Osteocyte (in vitro differentiated cells): ENCODE measurements at regions not wholly inside any gene's neighbourhood (a gene's known extent, or its start where the extent isn't known, plus 50 kb on each side); places are given as distances from the start of the nearest gene placed in this dataset.

ENCODE experiments used
- DNase-seq: peaks from one replicate; pipeline ENCODE4 v3.0.0; 2021; ENCODE audit warnings: mixed read lengths; ENCODE audit not compliant: unreplicated experiment; ENCODE audit errors: extremely low spot score
- H3K27ac Mint-ChIP-seq: one replicate; pipeline ENCODE4 v1.8.0; 2021; ENCODE audit warnings: mild to moderate bottlenecking, mixed read lengths; ENCODE audit not compliant: unreplicated experiment
- H3K27me3 Mint-ChIP-seq: one replicate; pipeline ENCODE4 v1.8.0; 2021; ENCODE audit warnings: mixed read lengths; ENCODE audit not compliant: unreplicated experiment
- H3K36me3 Mint-ChIP-seq: one replicate; pipeline ENCODE4 v1.8.0; 2021; ENCODE audit warnings: mixed read lengths; ENCODE audit not compliant: unreplicated experiment
- H3K4me1 Mint-ChIP-seq: one replicate; pipeline ENCODE4 v1.8.0; 2021; ENCODE audit warnings: mixed read lengths; ENCODE audit not compliant: unreplicated experiment
- H3K4me3 Mint-ChIP-seq: one replicate; pipeline ENCODE4 v1.8.0; 2021; ENCODE audit warnings: mild to moderate bottlenecking, moderate library complexity, mixed read lengths; ENCODE audit not compliant: unreplicated experiment
- H3K9me3 Mint-ChIP-seq: one replicate; pipeline ENCODE4 v1.8.0; 2021; ENCODE audit warnings: mixed read lengths; ENCODE audit not compliant: unreplicated experiment
- CTCF ChIP-seq: fragments of 200-600 bp; sonication (generic); IDR thresholded peaks from 2 replicates; pipeline ENCODE4 v1.5.0; 2021; ENCODE audit warnings: antibody characterized with exemption, mild to moderate bottlenecking, moderate library complexity

DNA sequence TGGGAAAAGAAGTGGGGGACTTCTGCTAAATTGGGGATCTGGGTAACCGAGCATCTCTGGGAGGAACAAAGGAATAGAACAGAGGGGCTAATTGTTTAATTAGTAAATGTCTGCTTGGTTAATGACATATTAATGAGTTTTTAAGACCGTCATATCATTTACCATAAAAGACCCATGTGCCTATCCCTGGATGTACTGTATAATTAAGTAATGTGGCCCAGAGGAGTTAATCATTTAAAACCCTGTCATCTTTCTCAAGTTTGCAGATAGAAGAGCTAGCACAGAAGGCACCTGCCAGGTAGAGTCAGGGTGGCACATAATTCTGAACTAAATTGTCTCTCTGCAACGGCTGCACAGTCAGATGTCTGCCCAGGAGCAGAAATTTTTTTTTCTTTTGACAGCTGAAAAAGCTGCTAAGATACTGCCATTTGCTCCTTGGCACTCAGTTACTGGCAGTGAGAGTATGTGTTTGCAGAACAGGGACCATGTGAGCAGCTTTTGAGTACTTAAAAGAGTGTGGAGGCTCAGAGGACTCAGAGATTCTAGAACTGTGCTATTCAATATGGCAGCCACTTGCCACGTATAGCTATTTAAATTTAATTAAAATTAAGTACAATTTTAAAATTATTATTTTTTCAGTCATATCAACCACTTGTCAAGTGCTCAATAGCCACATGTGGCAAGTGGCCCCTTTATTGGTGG is 202.7 kb upstream of the SLC35B3 start:
- TF ChIP-seq CTCF = no peak
- Mint-ChIP-seq H3K27me3 (no peaks in the 10 kb centered on the region), H3K4me3 (no peak overlapping the region), H3K36me3 (no peaks in the 10 kb centered on the region), H3K27ac (no peak overlapping the region), H3K9me3 (peaks cover 9% of the 10 kb centered on the region), H3K4me1 (no peaks in the 10 kb centered on the region)
- DNase-seq = no peak

DNA sequence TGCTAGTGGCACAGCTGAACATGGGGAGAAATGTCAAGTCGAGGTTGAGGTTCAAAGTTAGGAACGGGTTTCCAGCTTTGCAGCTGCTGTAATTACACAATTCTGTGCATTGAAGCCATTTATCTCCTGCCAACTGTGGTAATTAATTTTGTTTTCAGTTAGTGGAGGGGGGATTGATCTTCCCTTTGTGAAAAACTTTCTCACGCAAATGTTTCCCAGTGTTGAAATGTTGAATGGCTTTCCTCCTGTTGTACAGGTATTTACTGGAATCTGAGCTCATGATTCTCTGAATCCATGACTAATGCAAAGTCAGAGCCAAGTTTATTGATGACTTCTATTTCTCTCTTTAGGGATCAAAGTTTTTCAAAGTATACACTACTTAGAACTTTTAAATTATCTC is 198.4 kb upstream of the SLC35B3 start:
- no peak overlapping the region for H3K27ac Mint-ChIP-seq
- no peak for DNase-seq
- no peak overlapping the region for H3K4me3 Mint-ChIP-seq
- no peaks in the 10 kb centered on the region for H3K4me1 Mint-ChIP-seq
- peaks cover 8% of the 10 kb centered on the region for H3K9me3 Mint-ChIP-seq
- TF ChIP-seq CTCF = no peak
- H3K27me3 Mint-ChIP-seq = no peaks in the 10 kb centered on the region
- no peaks in the 10 kb centered on the region for H3K36me3 Mint-ChIP-seq

DNA sequence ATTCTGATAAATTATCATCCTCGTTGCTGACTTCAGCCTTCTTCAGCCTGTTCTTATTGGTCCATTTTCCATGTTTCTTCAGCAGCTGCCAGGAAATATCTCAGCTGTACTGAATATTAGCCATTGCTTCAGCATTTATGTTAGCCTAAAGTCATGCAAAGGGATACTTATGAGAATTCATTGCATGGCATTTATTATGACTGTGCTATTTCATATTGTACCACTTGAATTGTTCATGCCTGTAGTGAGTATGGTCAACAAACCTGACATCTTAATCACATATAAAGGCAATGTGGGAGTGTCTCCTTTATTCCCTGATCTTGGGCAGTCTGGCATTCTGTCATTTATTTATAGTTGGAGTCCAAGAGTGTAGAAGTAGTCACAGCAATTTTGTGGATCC is 193.4 kb upstream of the SLC35B3 start:
- TF ChIP-seq CTCF = no peak
- Mint-ChIP-seq H3K36me3 (no peaks in the 10 kb centered on the region), H3K9me3 (peaks cover 5% of the 10 kb centered on the region), H3K4me1 (no peaks in the 10 kb centered on the region), H3K4me3 (no peak overlapping the region), H3K27ac (no peak overlapping the region), H3K27me3 (no peaks in the 10 kb centered on the region)
- DNase-seq = no peak

- H3K4me1 Mint-ChIP-seq = no peaks in the 10 kb centered on the region
- no peak for TF ChIP-seq CTCF
- no peaks in the 10 kb centered on the region for H3K27me3 Mint-ChIP-seq
Observed at GRCh38 chr6:8628063-8628462, 192.7 kb upstream of the SLC35B3 start.

DNA sequence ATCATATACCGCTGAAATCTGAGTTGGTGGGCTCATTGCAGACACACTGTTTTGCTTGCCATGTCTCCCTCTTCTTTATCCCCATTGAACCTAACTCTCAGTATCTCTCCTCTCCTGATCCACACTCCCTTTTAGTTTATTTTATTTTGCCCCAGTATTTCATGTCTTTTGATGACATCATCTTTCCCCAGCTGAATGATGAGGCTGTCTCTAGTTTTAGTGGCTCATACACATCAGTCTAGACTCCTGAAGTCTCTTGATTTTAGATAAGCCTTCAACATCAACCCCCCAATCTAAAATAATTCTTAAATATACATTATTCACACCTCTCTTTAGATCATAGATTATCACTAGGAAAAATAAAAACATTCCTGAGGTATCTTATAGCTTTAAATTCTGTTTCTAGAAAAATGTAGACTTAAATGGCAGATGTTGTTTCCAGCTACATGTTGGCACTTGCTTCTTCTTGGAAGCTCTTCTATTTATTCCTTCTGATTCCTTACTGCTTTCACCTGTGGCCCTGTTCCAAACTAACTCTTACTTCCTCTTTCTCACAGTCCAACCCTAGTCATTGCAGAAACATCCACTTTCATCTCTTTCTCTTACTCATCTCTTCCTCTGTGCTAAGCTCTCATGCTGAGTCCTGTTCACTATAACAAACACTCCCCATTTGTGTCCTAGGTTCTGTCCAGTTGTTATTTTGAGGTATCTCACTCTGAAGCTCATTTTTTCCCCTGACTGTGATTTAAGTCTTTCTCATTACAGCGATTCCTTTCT is 191.9 kb upstream of the SLC35B3 start:
- Mint-ChIP-seq H3K36me3 (no peaks in the 10 kb centered on the region), H3K27ac (no peak overlapping the region), H3K4me1 (no peaks in the 10 kb centered on the region), H3K9me3 (peaks cover 1% of the 10 kb centered on the region), H3K4me3 (no peak overlapping the region), H3K27me3 (no peaks in the 10 kb centered on the region)
- no peak for TF ChIP-seq CTCF
- DNase-seq = no peak

More at GRCh38 chr6:8628063-8628462, 192.7 kb upstream of the SLC35B3 start:
- Mint-ChIP-seq H3K4me3 (no peak overlapping the region), H3K36me3 (no peaks in the 10 kb centered on the region), H3K9me3 (peaks cover 4% of the 10 kb centered on the region), H3K27ac (no peak overlapping the region)
- no peak for DNase-seq
